ENCODE measurements at regions not wholly inside any gene's neighbourhood (a gene's known extent, or its start where the extent isn't known, plus 50 kb on each side); places are given as distances from the start of the nearest gene placed in this dataset.

DNA sequence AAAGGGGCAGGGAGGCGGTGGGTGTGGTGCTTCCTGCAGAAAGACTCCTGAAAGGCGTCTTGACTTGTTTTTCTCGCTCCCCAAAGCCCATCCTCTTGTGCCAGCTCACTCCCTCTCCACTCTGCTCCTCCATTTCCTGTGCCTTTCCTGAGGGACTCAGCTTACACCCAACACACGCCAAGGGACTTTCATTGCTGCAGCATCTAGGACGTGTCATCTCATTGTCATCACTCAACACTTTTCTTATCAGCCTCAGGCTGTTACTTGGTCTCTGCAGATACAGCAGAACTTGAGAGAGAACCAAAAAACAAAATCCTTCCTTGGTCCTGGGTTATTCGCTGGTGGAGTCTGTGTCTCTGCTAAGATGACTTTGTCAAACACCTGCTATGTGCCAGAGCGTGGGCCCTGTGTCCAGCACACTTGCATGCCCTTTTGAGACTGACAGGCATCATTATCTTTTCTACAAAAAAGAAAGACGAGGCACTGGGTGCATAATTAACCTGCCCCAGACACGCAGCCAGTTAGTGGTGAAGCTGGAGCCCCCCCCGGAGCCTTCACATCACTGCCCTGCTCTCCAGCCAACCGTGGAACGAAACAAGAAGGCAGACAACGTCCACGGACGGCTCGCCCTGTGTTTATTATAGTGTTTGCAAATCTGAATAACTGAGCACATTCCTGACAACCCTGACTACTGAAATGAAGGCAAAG is 261.7 kb upstream of the HDAC4 start:
- TF ChIP-seq CTCF (conservative IDR thresholded peaks at IDR 0.05; ENCODE audit: low read depth in 2 of 2) (no peak), EZH2 (IDR thresholded peaks at IDR 0.05; ENCODE audit: low read depth, unreplicated experiment) (no peak), JUNB (IDR thresholded peaks at IDR 0.05; ENCODE audit: unreplicated experiment) (no peak), ETS1 (IDR thresholded peaks at IDR 0.05) (no peak), POLR2AphosphoS5 (IDR thresholded peaks at IDR 0.05; ENCODE audit: low read depth) (no peak), ZNF114 (CRISPR knock-in tag; IDR thresholded peaks at IDR 0.05) (no peak), EZH2phosphoT487 (IDR thresholded peaks at IDR 0.05; ENCODE audit: unreplicated experiment) (no peak)
- TF ChIP-seq, protein P1, sequence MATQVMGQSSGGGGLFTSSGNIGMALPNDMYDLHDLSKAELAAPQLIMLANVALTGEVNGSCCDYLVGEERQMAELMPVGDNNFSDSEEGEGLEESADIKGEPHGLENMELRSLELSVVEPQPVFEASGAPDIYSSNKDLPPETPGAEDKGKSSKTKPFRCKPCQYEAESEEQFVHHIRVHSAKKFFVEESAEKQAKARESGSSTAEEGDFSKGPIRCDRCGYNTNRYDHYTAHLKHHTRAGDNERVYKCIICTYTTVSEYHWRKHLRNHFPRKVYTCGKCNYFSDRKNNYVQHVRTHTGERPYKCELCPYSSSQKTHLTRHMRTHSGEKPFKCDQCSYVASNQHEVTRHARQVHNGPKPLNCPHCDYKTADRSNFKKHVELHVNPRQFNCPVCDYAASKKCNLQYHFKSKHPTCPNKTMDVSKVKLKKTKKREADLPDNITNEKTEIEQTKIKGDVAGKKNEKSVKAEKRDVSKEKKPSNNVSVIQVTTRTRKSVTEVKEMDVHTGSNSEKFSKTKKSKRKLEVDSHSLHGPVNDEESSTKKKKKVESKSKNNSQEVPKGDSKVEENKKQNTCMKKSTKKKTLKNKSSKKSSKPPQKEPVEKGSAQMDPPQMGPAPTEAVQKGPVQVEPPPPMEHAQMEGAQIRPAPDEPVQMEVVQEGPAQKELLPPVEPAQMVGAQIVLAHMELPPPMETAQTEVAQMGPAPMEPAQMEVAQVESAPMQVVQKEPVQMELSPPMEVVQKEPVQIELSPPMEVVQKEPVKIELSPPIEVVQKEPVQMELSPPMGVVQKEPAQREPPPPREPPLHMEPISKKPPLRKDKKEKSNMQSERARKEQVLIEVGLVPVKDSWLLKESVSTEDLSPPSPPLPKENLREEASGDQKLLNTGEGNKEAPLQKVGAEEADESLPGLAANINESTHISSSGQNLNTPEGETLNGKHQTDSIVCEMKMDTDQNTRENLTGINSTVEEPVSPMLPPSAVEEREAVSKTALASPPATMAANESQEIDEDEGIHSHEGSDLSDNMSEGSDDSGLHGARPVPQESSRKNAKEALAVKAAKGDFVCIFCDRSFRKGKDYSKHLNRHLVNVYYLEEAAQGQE (IDR thresholded peaks at IDR 0.05; ENCODE audit: unreplicated experiment): no peak
